ENCODE measurements at regions not wholly inside any gene's neighbourhood (a gene's known extent, or its start where the extent isn't known, plus 50 kb on each side); places are given as distances from the start of the nearest gene placed in this dataset.

DNA sequence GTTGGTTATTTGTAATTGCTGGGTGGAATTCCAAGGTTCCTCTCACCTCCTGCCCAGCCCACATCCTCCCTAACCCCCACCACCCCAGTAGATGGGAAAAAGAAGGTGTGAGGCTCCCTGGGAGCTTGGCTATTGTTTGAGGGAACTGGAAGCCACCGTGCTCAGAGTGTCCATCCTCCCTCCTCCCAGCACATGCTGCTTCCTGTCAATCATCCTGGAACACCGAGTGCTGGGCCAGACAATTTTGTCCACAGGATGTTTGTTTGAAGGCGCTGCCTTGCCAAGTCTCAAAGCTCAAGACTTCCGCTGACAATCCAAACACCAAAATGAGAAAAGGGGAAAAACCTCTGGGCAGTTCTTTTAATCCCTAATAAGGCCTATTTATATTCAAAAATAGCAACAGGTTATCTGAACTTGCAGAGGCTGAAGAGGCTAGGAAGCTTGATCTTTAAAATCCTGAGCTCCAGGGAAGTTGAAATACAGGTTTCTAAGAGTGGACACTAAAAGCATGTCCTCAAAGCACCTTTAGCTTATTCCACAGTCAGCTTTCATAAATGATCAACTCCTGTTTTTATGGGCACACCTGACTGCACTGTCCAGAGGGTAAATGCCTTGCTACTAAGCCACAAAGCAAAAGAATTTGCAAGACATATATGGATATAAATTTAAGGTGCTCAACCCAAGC, 286.7 kb downstream of the NFIB start:
- H3K9me1 ChIP-seq (replicated peaks; ENCODE audit: control insufficient read depth, extremely low read depth, insufficient read depth, low read length), result no peaks in the 10 kb centered on the region
- H3K9ac ChIP-seq (replicated peaks; ENCODE audit: extremely low read depth, insufficient read depth, low read length), result no peak overlapping the region
- CTCF ChIA-PET, result interaction anchor here (0.9 to 1.8 kb wide), 8 partner anchors 9 to 670 kb away, joined by 3 to 11 read pairs (median 3); no protein-coding TSS in a partner anchor
- peak; percentile 85 for FAIRE-seq
- H3K79me2 ChIP-seq (ENCODE audit: control insufficient read depth, insufficient read depth, low read length), result no peaks in the 10 kb centered on the region
- no peaks in the 10 kb centered on the region for H3K27me3 ChIP-seq (ENCODE audit: control insufficient read depth in 2 of 2, insufficient read depth in 2 of 2, low read length in 2 of 2)
- no peaks in the 10 kb centered on the region for H4K20me1 ChIP-seq (replicated peaks; ENCODE audit: control insufficient read depth, extremely low read depth, insufficient read depth, low read length)
- peak overlapping the region; percentile 46 for H3K27ac ChIP-seq (ENCODE audit: insufficient read depth, low read depth, low read length)
- POLR2A ChIA-PET, result no interaction called here
- DNase-seq (ENCODE audit: low read depth, low spot score), result peak; percentile 86
- peak overlapping the region; percentile 59 for H3K4me2 ChIP-seq (ENCODE audit: insufficient read depth, low read length)
- TF ChIP-seq GATA2 (IDR thresholded peaks at IDR 0.05; ENCODE audit: insufficient read depth, insufficient read length, low read depth, low read length) (peak; percentile 33), JUN (IDR thresholded peaks at IDR 0.05; ENCODE audit: borderline replicate concordance, insufficient read depth, insufficient read length, low read depth) (no peak), EZH2 (IDR thresholded peaks at IDR 0.05; ENCODE audit: borderline replicate concordance, low read depth, low read length, severe bottlenecking) (no peak), FOS (IDR thresholded peaks at IDR 0.05; ENCODE audit: borderline replicate concordance, insufficient read depth, low read length) (no peak), MYC (IDR thresholded peaks at IDR 0.05; ENCODE audit: low read depth, low read length) (peak; percentile 73), POLR2A (IDR thresholded peaks at IDR 0.05; ENCODE audit: low read depth, low read length) (no peak), POLR2AphosphoS5 (IDR thresholded peaks at IDR 0.05; ENCODE audit: insufficient read depth, low read depth, low read length) (peak; percentile 74)
- TF ChIP-seq, protein P1, sequence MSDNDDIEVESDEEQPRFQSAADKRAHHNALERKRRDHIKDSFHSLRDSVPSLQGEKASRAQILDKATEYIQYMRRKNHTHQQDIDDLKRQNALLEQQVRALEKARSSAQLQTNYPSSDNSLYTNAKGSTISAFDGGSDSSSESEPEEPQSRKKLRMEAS (IDR thresholded peaks at IDR 0.05; ENCODE audit: insufficient read depth, insufficient read length), result no peak
- TF ChIP-seq, protein P2, sequence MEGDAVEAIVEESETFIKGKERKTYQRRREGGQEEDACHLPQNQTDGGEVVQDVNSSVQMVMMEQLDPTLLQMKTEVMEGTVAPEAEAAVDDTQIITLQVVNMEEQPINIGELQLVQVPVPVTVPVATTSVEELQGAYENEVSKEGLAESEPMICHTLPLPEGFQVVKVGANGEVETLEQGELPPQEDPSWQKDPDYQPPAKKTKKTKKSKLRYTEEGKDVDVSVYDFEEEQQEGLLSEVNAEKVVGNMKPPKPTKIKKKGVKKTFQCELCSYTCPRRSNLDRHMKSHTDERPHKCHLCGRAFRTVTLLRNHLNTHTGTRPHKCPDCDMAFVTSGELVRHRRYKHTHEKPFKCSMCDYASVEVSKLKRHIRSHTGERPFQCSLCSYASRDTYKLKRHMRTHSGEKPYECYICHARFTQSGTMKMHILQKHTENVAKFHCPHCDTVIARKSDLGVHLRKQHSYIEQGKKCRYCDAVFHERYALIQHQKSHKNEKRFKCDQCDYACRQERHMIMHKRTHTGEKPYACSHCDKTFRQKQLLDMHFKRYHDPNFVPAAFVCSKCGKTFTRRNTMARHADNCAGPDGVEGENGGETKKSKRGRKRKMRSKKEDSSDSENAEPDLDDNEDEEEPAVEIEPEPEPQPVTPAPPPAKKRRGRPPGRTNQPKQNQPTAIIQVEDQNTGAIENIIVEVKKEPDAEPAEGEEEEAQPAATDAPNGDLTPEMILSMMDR (IDR thresholded peaks at IDR 0.05; ENCODE audit: extremely low read depth in 1 of 2, insufficient read depth in 1 of 2, low read depth in 1 of 2, low read length in 2 of 2), result no peak
- H3K9me3 ChIP-seq (replicated peaks; ENCODE audit: control insufficient read depth, insufficient read depth, low read length), result no peaks in the 10 kb centered on the region
- H3K4me3 ChIP-seq (replicated peaks in 1 of 3; ENCODE audit: insufficient read depth in 1 of 3, low read depth in 1 of 3, low read length in 3 of 3), result no peak overlapping the region
- no peaks in the 10 kb centered on the region for H3K36me3 ChIP-seq (ENCODE audit: control insufficient read depth in 2 of 2, extremely low read depth in 1 of 2, insufficient read depth in 2 of 2, low read length in 2 of 2)
- intact Hi-C loops (cut with micrococcal nuclease), result loop anchor here (5.0 kb wide), 1 partner anchor 130 kb away; no protein-coding TSS in a partner anchor
- peaks cover 46% of the 10 kb centered on the region for H3K4me1 ChIP-seq (ENCODE audit: control insufficient read depth, extremely low read depth, insufficient read depth, low read length)
- dilution Hi-C loops (cut with MboI; ENCODE audit: extremely low pct_ligation_motif_present, low sequenced_read_pairs), result no loop called here
- peak overlapping the region; percentile 80 for H2AFZ ChIP-seq (ENCODE audit: low read depth, low read length)
- no TSS peak for BruUV-seq (replicated peaks)

Measured in endothelial cell of umbilical vein (primary cell).